GM21825 (cell line): ENCODE measurements at regions not wholly inside any gene's neighbourhood (a gene's known extent, or its start where the extent isn't known, plus 50 kb on each side); places are given as distances from the start of the nearest gene placed in this dataset.
A peak's percentile ranks its signal among the peaks of the same experiment; 100 is the strongest.
"Not testable (repeated sequence)": the region's sequence is repeated elsewhere in the genome, so short reads cannot be mapped to it uniquely, and the experiment has no call there.

Source experiments
- ATAC-seq: cut with Tn5 transposase; IDR thresholded peaks from one replicate; pipeline ENCODE4 v1.9.1; 2021; ENCODE audit warnings: mild to moderate bottlenecking, moderate library complexity; ENCODE audit not compliant: unreplicated experiment

DNA sequence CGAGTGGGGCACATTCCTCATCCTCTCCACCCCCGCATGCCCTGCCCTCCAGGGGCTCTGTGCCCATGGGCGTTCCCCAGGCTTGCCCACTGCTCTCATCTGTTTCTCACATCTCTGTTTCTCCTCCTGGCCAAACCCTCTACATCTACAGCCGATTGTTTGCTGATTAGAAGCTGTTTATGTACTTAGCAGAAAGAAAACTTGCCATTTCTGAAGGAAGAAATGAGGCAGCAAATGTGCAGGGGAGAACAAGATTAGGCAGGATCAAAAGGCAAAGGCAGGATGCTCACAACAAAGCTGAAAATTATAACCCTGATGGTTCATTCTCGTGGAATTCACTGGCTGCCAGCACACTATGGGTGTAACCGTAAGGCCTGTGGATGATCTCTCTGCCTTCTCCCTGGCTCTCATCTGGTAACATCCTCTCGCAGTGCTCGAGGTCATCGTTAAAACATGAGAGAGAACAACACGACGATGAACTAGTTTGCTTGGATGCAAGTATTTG lies 111.6 kb upstream of the KLF14 start:
- ATAC-seq = no peak

DNA sequence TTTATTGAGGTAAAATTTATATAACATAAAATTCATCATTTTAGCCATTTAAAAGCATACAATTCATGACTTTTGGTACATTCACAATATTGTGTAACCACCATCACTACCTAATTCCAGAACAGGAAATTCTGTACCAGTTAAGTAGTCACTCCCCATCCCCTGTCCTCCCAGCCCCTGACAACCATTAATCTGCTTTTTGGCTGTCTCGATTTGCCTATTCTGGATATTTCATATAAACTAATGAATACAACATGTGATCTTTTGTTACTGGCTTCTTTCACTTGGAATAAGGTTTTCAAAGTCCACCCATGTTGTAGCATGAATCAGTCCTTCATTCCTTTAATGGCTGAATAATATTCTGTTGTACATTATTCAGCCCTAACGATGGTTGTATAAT lies 115.6 kb upstream of the KLF14 start:
- ATAC-seq = no peak

DNA sequence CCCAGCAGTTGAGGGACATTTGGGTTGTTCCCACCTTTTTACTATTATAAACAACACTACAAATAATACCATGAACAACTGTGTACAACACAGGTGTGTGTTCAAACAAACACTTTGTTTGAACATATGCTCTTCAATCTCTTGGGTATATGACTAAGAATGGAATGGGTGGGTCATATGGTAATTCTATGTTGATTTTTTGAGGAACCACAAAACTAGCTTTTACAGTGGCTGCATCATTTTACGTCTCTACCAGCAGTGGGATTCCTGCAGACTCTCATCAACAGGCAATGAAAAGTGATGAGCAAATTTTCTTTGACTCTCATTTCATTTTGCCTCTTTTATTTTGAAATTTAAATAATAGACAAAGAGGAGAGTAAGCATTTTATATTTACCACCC lies 116.9 kb upstream of the KLF14 start:
- no peak for ATAC-seq

GRCh38 chr7:130852867-130853266 lies 118.9 kb upstream of the KLF14 start:
- no peak for ATAC-seq

DNA sequence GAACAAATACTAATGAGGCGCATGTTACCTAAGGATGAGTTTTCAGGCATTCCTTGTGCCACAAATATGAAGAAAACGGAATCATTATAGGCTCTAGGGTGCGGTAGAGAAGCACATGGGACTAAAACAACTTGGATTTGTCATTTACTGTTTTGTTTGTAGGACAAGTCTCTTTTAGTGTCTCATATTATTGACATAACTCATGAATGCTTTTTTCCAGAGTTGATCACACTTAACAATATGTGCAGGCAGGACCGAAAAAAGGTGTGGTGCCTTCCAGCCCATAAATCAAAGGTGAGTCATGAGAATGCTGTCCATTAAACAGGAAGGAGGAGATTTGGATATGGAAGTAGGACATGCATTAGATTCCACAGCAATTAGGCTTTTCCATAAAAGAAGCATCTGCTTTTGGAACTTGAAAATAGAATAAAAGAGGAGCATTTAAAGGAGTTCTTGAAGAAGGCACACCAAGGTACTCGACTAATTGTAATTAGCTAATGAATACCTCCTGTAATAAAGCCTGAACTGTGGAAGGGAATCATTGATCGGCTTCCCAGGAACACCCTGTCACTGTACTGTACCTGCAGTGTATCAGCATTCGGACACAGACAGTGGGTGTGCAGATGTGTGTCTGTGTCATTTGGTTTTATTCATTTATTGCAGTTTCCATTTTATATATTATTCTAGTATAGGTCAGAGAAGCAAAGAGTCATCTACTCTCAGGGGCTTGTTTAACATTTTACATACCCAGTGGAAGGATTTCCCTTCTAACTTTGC lies 119.7 kb upstream of the KLF14 start:
- ATAC-seq = no peak

DNA sequence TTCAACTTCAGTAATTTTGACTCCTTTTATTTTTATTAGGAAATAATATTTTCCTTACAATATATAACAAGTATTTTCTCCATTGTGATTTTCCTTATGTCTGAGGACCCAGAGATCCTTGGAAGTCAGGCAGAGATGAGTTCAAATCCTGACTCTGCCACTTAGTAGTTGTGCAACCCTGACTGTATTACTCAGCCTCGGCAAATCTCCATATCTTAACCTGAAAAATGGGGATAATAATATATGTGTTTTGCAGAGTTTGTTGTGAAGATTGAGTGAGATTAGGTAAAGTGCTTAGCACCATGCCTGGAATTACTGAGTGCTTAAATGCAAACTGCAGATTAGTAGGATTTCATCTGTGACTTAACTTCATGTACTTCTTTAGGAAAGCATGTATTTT lies 120.5 kb upstream of the KLF14 start:
- ATAC-seq = no peak

DNA sequence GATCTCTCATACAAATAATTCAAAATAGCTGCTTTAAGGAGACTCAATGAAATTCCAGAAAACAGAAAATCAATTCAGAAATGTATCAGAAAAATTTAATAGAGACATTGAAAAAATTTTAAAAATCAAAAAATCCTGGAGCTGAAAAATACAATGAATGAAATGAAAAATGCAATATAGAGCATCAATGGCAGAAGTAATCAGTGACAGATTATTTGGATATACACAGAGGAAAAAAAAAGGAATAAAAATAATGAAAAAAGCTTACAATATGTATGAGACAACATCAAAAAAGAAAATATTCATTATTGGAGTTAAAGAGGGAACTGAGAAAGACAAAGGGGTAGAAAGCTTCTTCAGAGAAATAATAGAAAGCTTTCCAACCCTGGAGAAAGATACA lies 122.9 kb upstream of the KLF14 start:
- no peak for ATAC-seq

DNA sequence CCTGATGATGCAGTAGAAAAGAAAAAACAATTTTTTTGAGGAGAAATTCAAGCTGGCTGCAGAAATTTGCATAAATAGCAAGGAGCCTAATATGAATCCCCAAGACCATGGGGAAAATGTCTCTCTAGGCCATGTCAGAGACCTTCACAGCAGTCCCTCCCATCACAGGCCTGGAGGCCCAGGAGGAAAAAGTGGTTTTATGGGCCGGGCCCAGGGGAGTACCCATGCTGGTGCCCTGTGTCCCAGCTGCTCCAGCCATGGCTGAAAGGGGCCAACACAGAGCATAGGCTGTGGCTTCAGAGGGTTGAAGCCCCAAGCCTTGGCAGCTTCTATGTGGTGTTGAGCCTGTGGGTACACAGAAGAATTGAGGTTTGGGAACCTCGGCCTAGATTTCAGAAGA lies 126.8 kb upstream of the KLF14 start:
- ATAC-seq = not testable (repeated sequence)

DNA sequence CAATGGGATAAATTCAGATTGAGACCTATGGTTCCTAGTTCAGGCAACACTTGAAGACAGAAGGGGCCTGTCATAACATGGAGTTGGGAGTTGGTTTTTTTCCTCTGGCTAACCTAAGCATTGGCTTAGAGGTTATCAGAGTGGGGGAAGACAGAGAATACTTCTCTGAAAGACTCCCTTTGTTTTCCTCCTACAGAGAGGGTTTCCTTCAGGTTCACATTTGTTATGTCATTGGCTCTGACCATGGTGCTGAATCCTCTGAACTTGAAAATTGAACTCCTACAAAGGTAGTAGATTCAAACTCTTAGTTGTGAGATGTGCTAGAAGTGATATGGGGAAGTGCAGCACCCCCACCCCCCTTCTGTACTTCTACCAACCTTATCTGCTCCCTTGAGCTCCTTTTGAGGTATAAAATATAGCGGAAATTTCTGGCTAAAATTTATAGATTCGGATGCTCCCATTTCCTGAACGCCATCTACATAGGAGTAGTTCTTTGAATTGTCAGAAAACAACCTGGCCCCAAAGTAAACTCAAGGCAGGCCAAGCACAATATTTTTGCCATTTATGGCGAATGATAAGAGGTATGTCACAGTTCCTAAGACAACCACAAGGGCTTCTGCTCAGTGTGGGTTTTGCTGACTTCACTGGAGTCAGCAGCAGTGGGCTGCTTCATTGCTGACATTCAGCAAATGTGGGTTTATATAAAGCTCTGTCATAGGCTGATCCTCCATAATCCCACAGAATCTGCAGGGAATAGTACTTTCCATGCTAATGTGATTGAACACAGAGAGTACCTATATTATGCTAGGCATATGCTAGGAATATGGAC lies 131.6 kb upstream of the KLF14 start:
- no peak for ATAC-seq

- ATAC-seq = no peak
Measured at GRCh38 chr7:130867039-130867438, 133.0 kb upstream of the KLF14 start.

- ATAC-seq = no peak
Measured at GRCh38 chr7:130867581-130868136, 133.7 kb upstream of the KLF14 start.

GRCh38 chr7:130868139-130868538 lies 134.1 kb upstream of the KLF14 start:
- no peak for ATAC-seq

GRCh38 chr7:130869918-130870317 lies 135.9 kb upstream of the KLF14 start:
- ATAC-seq = no peak

- no peak for ATAC-seq
Measured at GRCh38 chr7:130872341-130872740, 138.3 kb upstream of the KLF14 start.

DNA sequence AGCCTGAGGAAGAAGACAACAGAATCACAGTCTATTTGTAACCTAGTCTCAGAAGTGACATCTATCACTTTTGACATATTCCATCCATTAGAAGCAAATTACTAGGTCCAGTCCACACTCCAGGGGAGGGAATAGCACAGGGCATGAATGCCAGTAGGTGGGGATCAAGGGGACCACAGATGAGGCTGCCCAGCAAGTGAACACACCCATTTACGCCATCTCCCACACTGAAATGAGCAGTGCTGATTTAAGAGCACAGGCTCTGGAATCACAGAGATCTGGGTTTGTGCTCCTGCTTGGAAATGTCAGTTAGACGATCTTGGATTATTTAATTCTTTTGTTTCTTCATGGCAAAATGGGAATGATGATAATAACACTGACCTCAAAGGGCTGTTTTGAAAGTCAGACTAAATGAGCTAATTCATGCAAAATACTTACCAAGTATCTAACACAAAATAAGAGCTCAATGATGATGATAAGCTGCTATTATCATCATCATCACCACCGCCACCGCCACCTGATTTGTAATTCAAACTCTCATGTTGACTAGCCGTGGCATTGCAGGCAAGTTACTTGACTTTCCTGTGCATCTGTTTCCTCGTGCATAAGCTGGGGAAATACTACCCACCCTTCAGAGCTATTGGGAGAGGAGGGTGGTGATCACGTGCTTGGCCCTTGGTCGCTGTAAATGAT lies 138.9 kb upstream of the KLF14 start:
- ATAC-seq = no peak

- ATAC-seq = no peak
Measured at GRCh38 chr7:130874071-130874915, 140.3 kb upstream of the KLF14 start.

DNA sequence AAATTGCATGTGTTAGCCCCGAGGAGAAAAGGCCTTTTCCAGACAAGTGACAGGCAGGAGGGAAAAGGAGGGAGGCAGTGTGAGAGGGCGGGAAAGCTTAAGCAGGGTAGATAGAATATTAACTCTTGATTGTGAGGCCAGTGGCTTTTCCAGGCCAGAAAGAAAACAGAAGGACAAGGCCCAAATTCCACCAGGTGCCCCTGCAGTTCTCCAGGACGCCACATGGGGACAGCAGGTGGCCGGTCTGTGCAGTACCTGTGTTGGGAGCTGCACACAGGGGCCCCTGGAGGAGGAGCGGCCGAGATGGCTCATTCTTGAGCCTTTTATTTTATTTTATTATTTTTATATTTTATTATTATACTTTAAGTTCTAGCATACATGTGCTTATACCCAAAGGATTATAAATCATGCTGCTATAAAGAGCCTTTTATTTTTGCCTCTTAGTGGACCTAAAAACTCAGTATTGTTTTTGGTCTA lies 141.3 kb upstream of the KLF14 start:
- ATAC-seq = peak; percentile 64

GRCh38 chr7:130875901-130876300 lies 141.9 kb upstream of the KLF14 start:
- no peak for ATAC-seq

DNA sequence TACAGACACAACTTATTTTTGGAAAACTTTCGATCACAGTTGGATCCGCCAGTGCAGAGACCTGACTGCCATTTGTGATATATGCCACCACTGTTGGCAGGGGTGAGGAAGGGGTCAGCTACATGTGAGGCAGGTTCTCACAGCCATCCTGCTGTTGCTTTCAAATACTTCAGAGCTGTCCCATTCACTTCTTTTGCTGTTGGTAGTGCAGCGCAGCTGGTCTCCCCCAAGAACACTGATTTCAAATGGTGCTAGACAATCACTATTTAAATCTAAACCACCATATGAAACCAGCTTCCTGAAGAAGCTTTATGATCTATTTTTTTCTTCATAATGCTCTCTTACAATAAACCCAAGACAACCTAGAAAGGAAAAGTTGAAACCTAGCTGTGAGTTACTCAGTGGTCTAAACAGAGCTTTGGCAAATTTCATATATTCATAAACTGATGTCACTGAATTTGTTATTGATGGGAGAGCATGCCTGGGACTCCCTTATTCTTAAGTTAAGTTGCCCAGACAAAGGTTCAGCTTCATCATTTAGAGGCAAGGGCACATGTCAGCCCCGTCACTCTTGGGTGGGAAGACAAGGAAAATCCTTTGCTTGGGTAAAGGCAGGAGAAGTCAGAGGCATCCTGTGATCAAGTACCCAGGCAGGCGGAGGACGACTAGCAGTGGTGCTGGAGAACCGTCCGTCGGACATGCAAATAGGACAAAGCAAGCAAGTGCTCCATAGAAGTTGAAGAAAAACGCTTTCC lies 143.4 kb upstream of the KLF14 start:
- no peak for ATAC-seq

GRCh38 chr7:130877991-130878305 lies 143.9 kb upstream of the KLF14 start:
- no peak for ATAC-seq
